ENCODE measurements at regions not wholly inside any gene's neighbourhood (a gene's known extent, or its start where the extent isn't known, plus 50 kb on each side); places are given as distances from the start of the nearest gene placed in this dataset.
"Not testable (repeated sequence)": the region's sequence is repeated elsewhere in the genome, so short reads cannot be mapped to it uniquely, and the experiment has no call there.

- DNase-seq (ENCODE audit: low read depth): no peak
Observed at GRCh38 chr20:60096166-60096565, 137.9 kb downstream of the CDH26 start.

GRCh38 chr20:60097285-60097684, 139.1 kb downstream of the CDH26 start:
- no peak for DNase-seq (ENCODE audit: low read depth)

- DNase-seq (ENCODE audit: low read depth): no peak
Observed at GRCh38 chr20:60100780-60101179, 142.6 kb downstream of the CDH26 start.

GRCh38 chr20:60101201-60101890, 143.1 kb downstream of the CDH26 start:
- no peak for DNase-seq (ENCODE audit: low read depth)

DNA sequence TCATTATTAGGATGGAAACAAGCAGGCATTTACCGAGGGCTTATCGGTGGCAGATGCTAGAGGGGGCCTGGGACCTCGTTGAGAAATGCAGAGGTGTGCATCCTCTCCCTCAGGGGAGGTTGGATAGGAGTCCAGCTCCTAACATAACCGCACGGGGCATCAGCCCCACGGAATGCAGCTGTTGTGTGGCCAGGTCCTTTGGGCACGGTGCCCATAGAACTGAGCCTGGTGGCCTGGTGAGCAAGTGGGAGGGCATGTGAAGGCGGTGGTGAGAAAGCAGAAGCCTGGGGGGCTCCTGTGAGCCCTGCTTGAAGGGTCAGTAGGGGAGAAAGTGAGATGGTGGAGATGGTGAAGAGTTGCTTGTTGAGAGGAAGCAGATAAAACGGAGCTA, 143.7 kb downstream of the CDH26 start:
- DNase-seq (ENCODE audit: low read depth): no peak

DNA sequence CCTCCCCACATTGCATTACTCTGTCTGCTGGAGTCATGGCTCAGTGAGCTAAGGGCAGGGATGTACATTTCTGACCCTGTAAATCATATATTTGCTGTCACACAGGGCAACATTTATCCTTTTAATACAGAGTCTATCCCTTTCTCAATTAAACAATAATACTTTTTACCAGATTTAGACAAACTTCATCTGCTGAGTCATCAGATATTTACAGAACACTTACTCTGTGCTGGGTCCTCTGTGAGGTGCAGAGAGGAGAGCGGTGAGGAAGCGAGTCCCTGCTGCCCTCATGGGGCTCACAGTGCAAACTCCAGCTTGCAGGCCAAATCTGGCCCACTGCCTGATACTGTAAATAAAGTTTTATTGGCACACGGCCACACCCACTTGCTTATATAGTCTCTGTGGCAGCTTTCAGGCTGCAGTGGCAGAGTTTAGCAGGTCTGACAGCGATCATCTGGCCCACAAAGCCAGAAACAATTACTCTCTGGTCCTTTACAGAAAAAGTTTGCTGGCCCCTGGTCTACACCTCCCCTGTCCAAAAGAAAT, 144.5 kb downstream of the CDH26 start:
- DNase-seq (ENCODE audit: low read depth): peak; percentile 13

GRCh38 chr20:60104993-60105803, 147.0 kb downstream of the CDH26 start:
- no peak for DNase-seq (ENCODE audit: low read depth)

- not testable (repeated sequence) for DNase-seq (ENCODE audit: low read depth)
Observed at GRCh38 chr20:60106186-60106585, 148.0 kb downstream of the CDH26 start.

DNA sequence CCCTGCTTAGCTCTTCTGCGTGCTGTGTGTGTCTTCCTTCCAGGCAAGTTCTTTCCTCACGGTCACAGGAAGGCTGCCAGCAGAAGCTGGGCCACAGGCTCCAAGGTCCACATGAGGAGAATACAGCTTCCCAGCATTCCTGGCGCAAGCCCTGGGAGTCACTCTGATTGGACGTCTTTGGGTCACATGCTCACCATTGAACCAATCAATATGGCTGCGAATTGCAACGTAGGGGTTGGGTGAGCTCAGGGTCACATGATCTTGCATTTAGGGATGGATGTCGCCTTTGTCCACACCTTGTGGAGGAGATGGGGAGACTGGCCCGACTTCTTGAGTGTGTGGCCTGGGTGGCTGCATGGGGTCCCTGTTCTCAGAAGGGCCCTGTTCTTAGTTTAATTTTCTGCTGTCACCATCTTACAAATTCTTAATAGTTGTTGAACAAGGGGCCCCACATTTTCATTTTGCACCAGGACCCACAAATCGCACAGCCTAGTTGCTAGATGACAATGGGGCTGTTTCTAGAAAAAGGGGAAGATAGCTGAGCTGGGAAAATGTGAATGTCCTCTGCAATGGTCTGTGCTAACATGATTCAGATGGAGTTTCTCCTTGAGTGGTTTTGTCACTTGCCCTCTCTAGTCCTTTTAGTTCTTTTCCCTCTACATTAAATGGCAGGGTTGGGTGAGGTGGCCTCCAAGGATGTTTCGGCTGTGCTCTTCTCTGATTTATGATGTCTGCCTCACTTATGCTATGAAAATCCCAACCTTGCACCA, 149.6 kb downstream of the CDH26 start:
- no peak for DNase-seq (ENCODE audit: low read depth)

GRCh38 chr20:60108397-60108796, 150.2 kb downstream of the CDH26 start:
- peak; percentile 36 for DNase-seq (ENCODE audit: low read depth)

- DNase-seq (ENCODE audit: low read depth): no peak
Observed at GRCh38 chr20:60113024-60113724, 155.0 kb downstream of the CDH26 start.

GRCh38 chr20:60113771-60114170, 155.5 kb downstream of the CDH26 start:
- no peak for DNase-seq (ENCODE audit: low read depth)

DNA sequence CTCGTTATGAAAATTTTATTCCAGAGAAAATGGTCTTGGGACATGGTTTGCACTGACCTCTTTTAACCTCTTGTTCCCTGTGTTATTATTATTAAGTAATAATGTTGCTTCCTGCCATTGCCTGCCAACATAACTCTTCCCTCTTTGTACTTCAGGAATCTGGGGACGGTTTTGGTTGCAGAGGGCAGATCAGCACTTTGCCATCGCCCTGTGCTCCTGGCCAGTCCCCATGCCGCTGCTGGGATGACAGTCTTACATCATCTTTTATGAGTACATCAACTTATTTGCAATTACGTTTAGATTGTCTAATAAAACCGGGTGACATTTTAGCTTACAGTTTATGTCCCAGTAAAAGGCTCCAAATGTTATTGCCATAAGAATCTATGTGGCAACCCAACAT, 157.2 kb downstream of the CDH26 start:
- no peak for DNase-seq (ENCODE audit: low read depth)

- no peak for DNase-seq (ENCODE audit: low read depth)
Observed at GRCh38 chr20:60116128-60116909, 158.1 kb downstream of the CDH26 start.

DNA sequence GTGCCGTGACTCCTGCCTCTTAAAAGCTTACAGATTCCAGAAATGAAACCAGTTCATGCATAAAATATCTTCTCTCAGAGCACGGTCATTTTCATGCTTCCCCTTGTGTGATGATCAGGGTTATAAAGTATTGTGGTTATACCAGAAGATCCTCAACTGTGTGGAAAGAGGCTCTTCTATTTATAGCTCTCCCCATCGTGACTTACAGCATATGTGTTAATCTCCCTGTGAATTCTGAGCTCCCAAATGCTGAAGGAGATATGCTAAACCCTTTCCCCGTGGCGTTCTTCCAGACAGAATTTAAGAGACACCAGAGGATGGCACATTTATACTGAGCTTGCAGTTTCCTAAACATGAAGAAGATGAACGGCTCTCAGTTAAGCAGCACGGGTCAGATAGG, 158.8 kb downstream of the CDH26 start:
- no peak for DNase-seq (ENCODE audit: low read depth)

DNA sequence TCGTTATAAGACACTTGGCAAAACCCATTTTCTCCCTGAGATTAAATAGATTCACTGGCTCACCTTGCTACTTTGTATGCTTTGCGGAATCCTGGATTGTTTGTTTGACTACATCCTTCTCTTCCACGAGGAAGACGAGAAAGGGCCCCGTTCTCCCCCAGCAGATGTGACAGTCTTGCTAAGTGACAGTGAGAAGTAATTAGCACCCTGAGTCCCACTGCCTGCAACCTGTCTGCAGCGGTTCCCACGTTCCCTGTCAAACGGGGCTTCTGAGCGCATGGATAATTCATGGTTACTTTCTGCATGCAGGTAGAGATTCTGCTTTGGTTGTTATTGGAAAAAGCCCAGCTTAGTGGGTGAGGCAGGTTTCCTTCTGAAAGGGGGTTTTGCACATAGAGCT, 163.7 kb downstream of the CDH26 start:
- no peak for DNase-seq (ENCODE audit: low read depth)

GRCh38 chr20:60122671-60123070, 164.4 kb downstream of the CDH26 start:
- DNase-seq (ENCODE audit: low read depth): no peak

- DNase-seq (ENCODE audit: low read depth): peak; percentile 41
Observed at GRCh38 chr20:60123096-60123495, 164.9 kb downstream of the CDH26 start.

DNA sequence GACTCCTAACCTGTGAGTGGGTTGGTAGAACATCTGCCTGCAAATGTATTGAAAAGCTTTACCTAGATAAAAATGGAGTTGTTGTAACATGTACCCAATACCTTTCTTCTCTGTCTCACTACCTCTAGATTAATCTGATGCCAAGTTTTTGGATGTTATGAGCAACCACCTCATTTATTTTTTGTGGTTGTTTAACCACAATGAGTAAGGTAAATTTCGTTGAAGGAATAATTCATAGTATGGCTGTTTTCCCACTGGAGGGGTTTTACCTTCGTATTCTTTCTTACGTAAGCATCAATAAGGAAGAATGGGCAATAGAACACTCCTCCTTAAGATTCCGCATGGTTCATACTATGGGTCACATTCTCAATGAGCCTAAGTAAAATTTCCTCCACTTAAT, 165.4 kb downstream of the CDH26 start:
- no peak for DNase-seq (ENCODE audit: low read depth)

DNA sequence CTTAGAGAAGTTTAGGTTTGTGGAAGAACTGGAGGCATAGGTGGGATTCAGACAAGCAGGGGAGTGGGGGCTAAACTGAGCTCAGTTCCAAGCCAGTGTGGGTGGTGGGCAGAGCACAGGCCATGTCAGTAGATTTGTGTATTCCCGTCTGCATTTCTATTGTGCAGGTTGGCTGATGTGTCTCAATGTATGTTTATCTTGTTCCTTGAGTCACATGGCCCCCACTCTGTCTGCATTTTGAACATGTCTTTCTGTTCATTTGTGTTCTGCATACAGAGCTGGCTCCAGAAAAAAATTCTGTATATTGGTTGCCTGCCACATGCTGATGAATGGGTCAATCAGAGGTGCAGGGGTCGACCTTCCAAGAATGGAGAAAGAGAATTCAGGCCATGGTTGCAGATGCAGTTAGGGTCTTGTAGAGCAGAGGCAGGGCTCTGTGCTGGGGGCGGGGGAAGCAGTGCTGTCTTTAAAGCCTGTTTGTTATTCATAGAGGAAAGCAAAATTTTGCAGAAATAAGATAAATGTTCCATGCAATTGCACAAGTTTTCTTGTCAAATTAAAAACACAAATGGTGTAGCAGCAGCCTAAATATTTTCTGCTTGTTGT, 166.7 kb downstream of the CDH26 start:
- no peak for DNase-seq (ENCODE audit: low read depth)
